MM.1S (cell line): ENCODE measurements at regions not wholly inside any gene's neighbourhood (a gene's known extent, or its start where the extent isn't known, plus 50 kb on each side); places are given as distances from the start of the nearest gene placed in this dataset.

Source experiments
- DNase-seq: peaks from one replicate; pipeline ENCODE4 v3.0.0-alpha.2; 2015
- H2AFZ ChIP-seq: fragments of 300-600 bp; sonication (generic); 2 replicates; pipeline ENCODE4 v1.6.0; 2016; ENCODE audit warnings: antibody characterized with exemption, low read length
- H3F3A ChIP-seq: fragments of 300-600 bp; sonication (generic); 2 replicates; pipeline ENCODE4 v1.6.1; 2016; ENCODE audit warnings: mild to moderate bottlenecking, antibody characterized with exemption, low read length, moderate library complexity, mixed read lengths; ENCODE audit not compliant: insufficient read depth
- H3K27ac ChIP-seq: fragments of 300-600 bp; sonication (generic); 2 replicates; pipeline ENCODE4 v1.5.1; 2016; ENCODE audit warnings: mild to moderate bottlenecking, low read length
- H3K27me3 ChIP-seq: fragments of 300-600 bp; sonication (generic); replicated peaks from 2 replicates; pipeline ENCODE4 v1.6.0; 2016; ENCODE audit warnings: low read length; ENCODE audit not compliant: insufficient read depth
- H3K36me3 ChIP-seq: fragments of 300-600 bp; sonication (generic); replicated peaks from 2 replicates; pipeline ENCODE4 v1.6.1; 2016; ENCODE audit warnings: mild to moderate bottlenecking, low read length, mixed read lengths; ENCODE audit not compliant: insufficient read depth
- H3K4me1 ChIP-seq: fragments of 300-600 bp; sonication (generic); 2 replicates; pipeline ENCODE4 v1.6.1; 2016; ENCODE audit warnings: low read length, mixed read lengths
- H3K4me2 ChIP-seq: fragments of 300-600 bp; sonication (generic); 2 replicates; pipeline ENCODE4 v1.6.0; 2016; ENCODE audit warnings: low read depth, low read length
- H3K4me3 ChIP-seq: fragments of 300-600 bp; sonication (generic); 2 replicates; pipeline ENCODE4 v1.5.1; 2016; ENCODE audit warnings: low read length, mixed read lengths
- H3K79me2 ChIP-seq: fragments of 300-600 bp; sonication (generic); 2 replicates; pipeline ENCODE4 v1.6.1; 2016; ENCODE audit warnings: mixed run types, low read length, mixed read lengths
- H3K9ac ChIP-seq: fragments of 300-600 bp; sonication (generic); 2 replicates; pipeline ENCODE4 v1.6.1; 2016; ENCODE audit warnings: low read length, mixed read lengths
- H3K9me2 ChIP-seq: fragments of 300-600 bp; sonication (generic); replicated peaks from 2 replicates; pipeline ENCODE4 v1.6.1; 2016; ENCODE audit warnings: mild to moderate bottlenecking, low read length, mixed read lengths; ENCODE audit not compliant: insufficient read depth
- H3K9me3 ChIP-seq: fragments of 300-600 bp; sonication (generic); replicated peaks from 2 replicates; pipeline ENCODE4 v1.6.1; 2016; ENCODE audit warnings: mild to moderate bottlenecking, low read length, mixed read lengths; ENCODE audit not compliant: insufficient read depth
- H4K20me1 ChIP-seq: fragments of 300-600 bp; sonication (generic); 2 replicates; pipeline ENCODE4 v1.6.1; 2016; ENCODE audit warnings: mild to moderate bottlenecking, low read length, moderate library complexity, mixed read lengths; ENCODE audit not compliant: insufficient read depth
- EZH2 ChIP-seq: fragments of 300-600 bp; sonication (generic); optimal IDR thresholded peaks from 2 replicates; pipeline ENCODE3; 2017; ENCODE audit warnings: low read depth, mild to moderate bottlenecking, antibody characterized with exemption, low read length, mixed read lengths
- EZH2phosphoT487 ChIP-seq: fragments of 300-600 bp; sonication (generic); IDR thresholded peaks from 2 replicates; pipeline ENCODE4 v1.6.1; 2018; ENCODE audit warnings: antibody characterized with exemption, low read length
- TF ChIP-seq, protein P1 (sequence below): fragments of 300-600 bp; sonication (generic); IDR thresholded peaks from 2 replicates; pipeline ENCODE4 v1.5.1; 2016; ENCODE audit warnings: antibody characterized with exemption, low read length, mixed read lengths

DNA sequence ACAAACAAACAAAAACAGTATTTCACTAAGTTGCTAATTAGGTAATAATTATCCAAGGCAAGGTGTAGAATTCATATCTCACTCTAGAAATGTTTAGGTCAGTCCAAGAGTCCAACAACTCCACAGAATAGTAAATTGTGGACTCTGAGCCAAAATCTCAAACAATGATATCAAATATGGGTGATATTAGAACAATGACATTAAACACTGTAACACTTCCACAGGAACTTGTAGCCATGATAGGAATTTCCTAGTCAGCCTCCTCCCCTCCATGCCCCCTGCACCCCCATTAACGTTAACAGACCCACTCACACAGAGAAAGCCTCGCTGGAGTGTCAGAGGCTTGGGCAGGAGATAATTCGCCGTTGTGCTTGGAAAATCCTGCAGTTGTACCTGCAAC lies 305.0 kb upstream of the PIK3R1 start:
- Histone ChIP-seq H4K20me1 (no peaks in the 10 kb centered on the region), H3K4me2 (no peak overlapping the region), H3K36me3 (no peaks in the 10 kb centered on the region), H3K79me2 (no peaks in the 10 kb centered on the region), H3K27me3 (no peaks in the 10 kb centered on the region), H3K9me2 (no peaks in the 10 kb centered on the region), H3K4me3 (no peak overlapping the region), H3K9me3 (no peaks in the 10 kb centered on the region), H2AFZ (no peak overlapping the region), H3K9ac (no peak overlapping the region), H3K4me1 (no peaks in the 10 kb centered on the region), H3K27ac (no peak overlapping the region), H3F3A (no peaks in the 10 kb centered on the region)
- TF ChIP-seq, protein P1, sequence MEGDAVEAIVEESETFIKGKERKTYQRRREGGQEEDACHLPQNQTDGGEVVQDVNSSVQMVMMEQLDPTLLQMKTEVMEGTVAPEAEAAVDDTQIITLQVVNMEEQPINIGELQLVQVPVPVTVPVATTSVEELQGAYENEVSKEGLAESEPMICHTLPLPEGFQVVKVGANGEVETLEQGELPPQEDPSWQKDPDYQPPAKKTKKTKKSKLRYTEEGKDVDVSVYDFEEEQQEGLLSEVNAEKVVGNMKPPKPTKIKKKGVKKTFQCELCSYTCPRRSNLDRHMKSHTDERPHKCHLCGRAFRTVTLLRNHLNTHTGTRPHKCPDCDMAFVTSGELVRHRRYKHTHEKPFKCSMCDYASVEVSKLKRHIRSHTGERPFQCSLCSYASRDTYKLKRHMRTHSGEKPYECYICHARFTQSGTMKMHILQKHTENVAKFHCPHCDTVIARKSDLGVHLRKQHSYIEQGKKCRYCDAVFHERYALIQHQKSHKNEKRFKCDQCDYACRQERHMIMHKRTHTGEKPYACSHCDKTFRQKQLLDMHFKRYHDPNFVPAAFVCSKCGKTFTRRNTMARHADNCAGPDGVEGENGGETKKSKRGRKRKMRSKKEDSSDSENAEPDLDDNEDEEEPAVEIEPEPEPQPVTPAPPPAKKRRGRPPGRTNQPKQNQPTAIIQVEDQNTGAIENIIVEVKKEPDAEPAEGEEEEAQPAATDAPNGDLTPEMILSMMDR = no peak
- TF ChIP-seq EZH2phosphoT487 (no peak), EZH2 (no peak)
- DNase-seq = no peak

DNA sequence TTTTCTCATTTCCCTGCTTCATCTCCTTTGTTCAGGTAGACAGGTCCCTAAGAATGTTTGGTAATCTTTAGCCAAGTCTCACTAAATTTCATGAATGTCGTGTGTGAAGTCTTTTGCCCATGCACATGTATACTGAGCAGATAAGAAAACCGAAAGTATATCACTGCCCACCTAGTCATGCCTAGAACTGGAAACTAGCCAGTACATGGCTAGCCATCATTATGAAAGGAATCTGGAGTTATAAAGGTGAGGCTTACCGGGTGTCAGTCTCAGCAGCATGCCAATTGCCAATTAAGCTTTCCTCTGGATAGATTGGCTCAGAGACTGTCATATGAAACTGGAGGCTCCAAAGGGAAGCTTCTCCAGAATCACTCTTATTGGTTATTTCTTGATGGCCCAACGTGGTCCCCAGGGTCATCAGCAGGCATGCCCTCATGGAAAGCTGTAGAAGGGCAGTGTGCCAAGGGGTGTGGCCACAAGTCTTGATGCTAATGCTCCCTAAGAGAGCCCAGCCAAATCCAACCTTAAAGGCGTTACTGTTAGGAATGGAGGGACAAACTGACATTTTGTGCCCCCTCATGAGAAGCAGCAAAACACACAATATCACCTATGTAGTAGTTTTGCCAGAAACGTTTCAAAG lies 307.3 kb upstream of the PIK3R1 start:
- no peaks in the 10 kb centered on the region for H3K36me3 ChIP-seq
- H3K4me1 ChIP-seq = no peaks in the 10 kb centered on the region
- no peaks in the 10 kb centered on the region for H3K9me3 ChIP-seq
- no peak for DNase-seq
- H3K9me2 ChIP-seq = no peaks in the 10 kb centered on the region
- H4K20me1 ChIP-seq = no peaks in the 10 kb centered on the region
- no peak overlapping the region for H3K4me2 ChIP-seq
- H3K27me3 ChIP-seq = no peaks in the 10 kb centered on the region
- H3K9ac ChIP-seq = no peak overlapping the region
- TF ChIP-seq, protein P1 = no peak
- TF ChIP-seq EZH2 (no peak), EZH2phosphoT487 (no peak)
- H2AFZ ChIP-seq = no peak overlapping the region
- H3K27ac ChIP-seq = no peak overlapping the region
- H3K4me3 ChIP-seq = no peak overlapping the region
- no peaks in the 10 kb centered on the region for H3F3A ChIP-seq
- H3K79me2 ChIP-seq = no peaks in the 10 kb centered on the region

DNA sequence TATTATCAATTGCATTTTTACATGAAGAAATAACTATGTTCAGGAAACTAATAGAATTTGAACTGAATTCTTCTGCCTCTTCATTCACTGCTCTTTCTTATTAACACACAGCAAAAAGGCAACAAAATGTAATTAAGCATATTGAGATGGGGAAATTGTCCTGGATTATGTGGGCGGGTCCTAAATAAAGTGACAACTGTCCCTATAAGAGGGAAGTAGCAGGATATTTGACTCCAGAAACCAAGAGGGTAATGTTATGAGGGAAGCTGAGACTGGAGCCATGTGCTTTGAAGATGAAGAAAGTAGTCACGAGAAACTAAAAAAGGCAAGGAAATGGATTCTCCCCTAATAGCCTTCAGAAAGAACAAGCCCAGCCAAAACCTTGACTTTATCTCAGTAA lies 311.2 kb upstream of the PIK3R1 start:
- Histone ChIP-seq H3K27ac (no peak overlapping the region), H3K9me3 (no peaks in the 10 kb centered on the region), H3K4me1 (no peaks in the 10 kb centered on the region), H4K20me1 (no peaks in the 10 kb centered on the region), H3K4me3 (no peak overlapping the region), H3K9ac (no peak overlapping the region), H3K27me3 (no peaks in the 10 kb centered on the region), H3K36me3 (no peaks in the 10 kb centered on the region), H3K4me2 (no peak overlapping the region), H2AFZ (no peak overlapping the region), H3K79me2 (no peaks in the 10 kb centered on the region), H3F3A (no peaks in the 10 kb centered on the region), H3K9me2 (no peaks in the 10 kb centered on the region)
- DNase-seq = no peak
- TF ChIP-seq EZH2 (no peak), EZH2phosphoT487 (no peak)
- TF ChIP-seq, protein P1 = no peak
